ENCODE measurements at regions not wholly inside any gene's neighbourhood (a gene's known extent, or its start where the extent isn't known, plus 50 kb on each side); places are given as distances from the start of the nearest gene placed in this dataset.
A peak's percentile ranks its signal among the peaks of the same experiment; 100 is the strongest.

DNA sequence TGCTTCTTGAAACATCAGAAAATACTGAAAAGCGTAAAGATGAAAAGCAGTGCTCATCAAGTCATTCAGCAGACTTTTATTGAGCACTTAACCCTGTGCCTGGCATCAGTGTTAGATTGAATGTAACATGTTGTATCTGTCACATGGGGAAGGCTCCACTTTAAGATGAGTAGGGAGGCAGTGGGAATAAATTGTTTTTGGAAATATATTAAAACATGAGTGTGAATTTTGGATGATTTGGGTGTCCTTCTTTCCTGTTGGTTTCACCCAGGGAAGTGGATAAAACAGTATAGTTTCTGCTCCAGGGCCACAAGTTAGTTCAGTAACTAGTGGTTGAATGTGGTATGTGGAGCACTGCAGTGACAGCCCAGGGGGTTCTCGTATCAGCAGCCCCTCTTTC is 301.4 kb upstream of the TPM1 start:
- no peak for TF ChIP-seq CTCF (IDR thresholded peaks at IDR 0.05)
- no peak for DNase-seq (ENCODE audit: low spot score)
- peaks cover 0 to 17% of the 10 kb centered on the region in 2 donors for H3K4me1 ChIP-seq
- H3K9me3 ChIP-seq: no peaks in the 10 kb centered on the region
- H3K27ac ChIP-seq: no peak overlapping the region
- no peak overlapping the region for H3K4me3 ChIP-seq
- H3K27me3 ChIP-seq: no peaks in the 10 kb centered on the region
- peaks cover 12% of the 10 kb centered on the region for H3K36me3 ChIP-seq

DNA sequence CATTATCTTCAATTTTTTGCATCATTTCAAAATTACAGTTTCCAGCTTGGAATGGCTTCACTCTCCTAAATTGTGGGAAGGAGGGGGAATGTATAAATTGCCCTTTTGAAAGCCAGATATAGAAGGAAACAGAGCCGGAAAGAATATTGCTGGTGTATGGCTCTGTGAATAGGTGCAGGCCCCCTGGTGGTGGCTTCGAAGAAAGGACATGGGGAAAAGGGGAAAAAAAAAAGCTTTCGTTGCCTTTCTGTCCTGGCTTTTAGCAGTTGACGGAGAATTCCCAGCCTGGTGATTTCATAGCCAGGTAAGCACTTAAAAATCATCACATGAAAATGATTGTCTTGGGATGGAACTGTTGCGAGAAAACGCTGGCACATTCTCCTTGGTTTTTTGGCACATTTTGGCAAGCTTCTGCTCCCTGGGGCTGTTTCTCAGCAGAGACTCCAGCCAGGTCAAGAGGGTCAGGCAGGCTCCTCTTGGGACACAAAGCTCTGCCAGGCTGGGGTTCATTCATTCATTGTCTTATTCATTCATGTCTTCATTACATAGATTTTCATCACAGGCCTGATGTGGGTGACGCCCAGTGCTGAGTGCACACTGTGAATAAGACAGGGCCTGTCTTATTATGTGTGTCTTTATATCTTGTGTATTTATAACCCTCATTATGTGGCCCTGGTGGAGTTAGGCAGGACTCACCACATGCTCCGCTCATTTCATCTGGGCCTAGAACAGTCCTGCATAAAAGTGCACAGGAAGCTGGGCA is 300.0 kb upstream of the TPM1 start:
- H3K4me3 ChIP-seq: no peak overlapping the region
- peak; percentile 82 to 86 for TF ChIP-seq CTCF (IDR thresholded peaks at IDR 0.05)
- peaks cover 6% of the 10 kb centered on the region for H3K36me3 ChIP-seq
- peak; percentile 89 for DNase-seq (ENCODE audit: low spot score)
- H3K9me3 ChIP-seq: no peaks in the 10 kb centered on the region
- H3K27me3 ChIP-seq: no peaks in the 10 kb centered on the region
- H3K27ac ChIP-seq: peak overlapping the region; percentile 8 to 48
- H3K4me1 ChIP-seq: peaks cover 0 to 17% of the 10 kb centered on the region in 2 donors

GRCh38 chr15:62745621-62746225 is 296.8 kb upstream of the TPM1 start:
- Histone ChIP-seq H3K9me3 (no peaks in the 10 kb centered on the region), H3K27me3 (no peaks in the 10 kb centered on the region), H3K36me3 (peaks cover 5% of the 10 kb centered on the region), H3K27ac (no peak overlapping the region), H3K4me1 (peaks cover 0 to 17% of the 10 kb centered on the region in 2 donors), H3K4me3 (no peak overlapping the region)
- DNase-seq (ENCODE audit: low spot score): no peak
- no peak for TF ChIP-seq CTCF (IDR thresholded peaks at IDR 0.05)

DNA sequence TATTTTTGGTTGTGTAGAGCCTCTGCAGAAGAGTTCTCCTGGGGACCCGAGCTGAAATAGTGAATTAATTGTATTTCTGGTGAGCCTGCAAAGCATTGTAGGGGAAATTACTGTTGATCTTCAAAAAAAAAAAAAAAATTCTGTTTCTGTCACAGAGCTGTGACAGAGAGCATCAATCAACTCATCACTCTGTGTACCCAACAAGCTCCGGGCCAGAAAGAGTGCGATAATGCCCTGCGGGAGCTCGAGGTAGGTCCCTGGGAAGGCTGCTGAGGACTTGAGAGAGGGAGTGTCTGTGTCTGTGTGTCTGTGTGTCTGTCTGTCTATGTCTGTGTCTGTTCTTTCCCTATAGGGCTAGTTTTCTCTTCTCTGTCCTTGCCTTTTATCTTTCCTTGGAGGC is 294.4 kb upstream of the TPM1 start:
- Histone ChIP-seq H3K4me3 (no peak overlapping the region), H3K9me3 (no peaks in the 10 kb centered on the region), H3K4me1 (no peaks in the 10 kb centered on the region), H3K36me3 (peaks cover 7% of the 10 kb centered on the region), H3K27ac (no peak overlapping the region), H3K27me3 (no peaks in the 10 kb centered on the region)
- no peak for DNase-seq (ENCODE audit: low spot score)
- no peak for TF ChIP-seq CTCF (IDR thresholded peaks at IDR 0.05)

- TF ChIP-seq CTCF (IDR thresholded peaks at IDR 0.05): no peak
- Histone ChIP-seq H3K9me3 (no peaks in the 10 kb centered on the region), H3K4me1 (no peaks in the 10 kb centered on the region), H3K27me3 (no peaks in the 10 kb centered on the region), H3K4me3 (no peak overlapping the region), H3K27ac (no peak overlapping the region), H3K36me3 (peaks cover 7% of the 10 kb centered on the region)
- DNase-seq (ENCODE audit: low spot score): no peak
These were observed 293.3 kb upstream of the TPM1 start for GRCh38 chr15:62749036-62749815.

Measured in right atrium auricular region (tissue), 2 donors.